K562 (cell line): ENCODE measurements at regions not wholly inside any gene's neighbourhood (a gene's known extent, or its start where the extent isn't known, plus 50 kb on each side); places are given as distances from the start of the nearest gene placed in this dataset.
"Not testable (repeated sequence)": the region's sequence is repeated elsewhere in the genome, so short reads cannot be mapped to it uniquely, and the experiment has no call there.

Experiments used
- BRF1 ChIP-seq: IDR thresholded peaks from 3 replicates; pipeline ENCODE4 v1.6.1; 2011; ENCODE audit warnings: borderline replicate concordance, mild to moderate bottlenecking; ENCODE audit not compliant: insufficient read length; ENCODE audit errors: extremely low read depth
- CREM ChIP-seq: IDR thresholded peaks from 2 replicates; pipeline ENCODE4 v1.6.1; 2014; ENCODE audit warnings: antibody characterized with exemption, low read depth
- CTCF ChIP-seq, 3 experiments: IDR thresholded peaks in 2 of 3; conservative IDR thresholded peaks in 1 of 3; 2 replicates each; pipeline ENCODE4 v1.5.1; 2011 to 2012; ENCODE audit warnings: low read length in 3 of 3, mild to moderate bottlenecking in 3 of 3, control low read depth in 2 of 3, improper control_type of control experiment in 1 of 3, inconsistent platforms in 1 of 3, low read depth in 1 of 3, mixed read lengths in 1 of 3, moderate library complexity in 1 of 3; ENCODE audit not compliant: insufficient read depth in 2 of 3
- MLLT1 ChIP-seq, 2 experiments: fragments of 450-650 bp; IDR thresholded peaks; 2 replicates each; pipeline ENCODE4 v1.6.1; 2016
- SRSF9 ChIP-seq: fragments of 200-400 bp; formaldehyde crosslinking; IDR thresholded peaks from 2 replicates; pipeline ENCODE4 v1.6.1; 2017; ENCODE audit warnings: low read depth, low read length, borderline replicate concordance
- ZNF398 ChIP-seq: fragments of 250-450 bp; sonication (Bioruptor Pico); IDR thresholded peaks from 2 replicates; pipeline ENCODE4 v1.8.0; 2021; ENCODE audit warnings: moderate library complexity, mild to moderate bottlenecking, inconsistent platforms

- TF ChIP-seq MLLT1 (IDR thresholded peaks at IDR 0.05); ZNF398 (CRISPR knock-in tag); CTCF (IDR thresholded peaks at IDR 0.05 in 2 of 3, conservative IDR thresholded peaks at IDR 0.05 in 1 of 3; ENCODE audit: insufficient read depth in 2 of 3, low read depth in 1 of 3, low read length in 3 of 3); BRF1; CREM; SRSF9: not testable (repeated sequence)
These were observed 230.4 kb upstream of the PLGLB1 start for GRCh38 chr2:87252046-87252445.
